ENCODE measurements at regions not wholly inside any gene's neighbourhood (a gene's known extent, or its start where the extent isn't known, plus 50 kb on each side); places are given as distances from the start of the nearest gene placed in this dataset.

DNA sequence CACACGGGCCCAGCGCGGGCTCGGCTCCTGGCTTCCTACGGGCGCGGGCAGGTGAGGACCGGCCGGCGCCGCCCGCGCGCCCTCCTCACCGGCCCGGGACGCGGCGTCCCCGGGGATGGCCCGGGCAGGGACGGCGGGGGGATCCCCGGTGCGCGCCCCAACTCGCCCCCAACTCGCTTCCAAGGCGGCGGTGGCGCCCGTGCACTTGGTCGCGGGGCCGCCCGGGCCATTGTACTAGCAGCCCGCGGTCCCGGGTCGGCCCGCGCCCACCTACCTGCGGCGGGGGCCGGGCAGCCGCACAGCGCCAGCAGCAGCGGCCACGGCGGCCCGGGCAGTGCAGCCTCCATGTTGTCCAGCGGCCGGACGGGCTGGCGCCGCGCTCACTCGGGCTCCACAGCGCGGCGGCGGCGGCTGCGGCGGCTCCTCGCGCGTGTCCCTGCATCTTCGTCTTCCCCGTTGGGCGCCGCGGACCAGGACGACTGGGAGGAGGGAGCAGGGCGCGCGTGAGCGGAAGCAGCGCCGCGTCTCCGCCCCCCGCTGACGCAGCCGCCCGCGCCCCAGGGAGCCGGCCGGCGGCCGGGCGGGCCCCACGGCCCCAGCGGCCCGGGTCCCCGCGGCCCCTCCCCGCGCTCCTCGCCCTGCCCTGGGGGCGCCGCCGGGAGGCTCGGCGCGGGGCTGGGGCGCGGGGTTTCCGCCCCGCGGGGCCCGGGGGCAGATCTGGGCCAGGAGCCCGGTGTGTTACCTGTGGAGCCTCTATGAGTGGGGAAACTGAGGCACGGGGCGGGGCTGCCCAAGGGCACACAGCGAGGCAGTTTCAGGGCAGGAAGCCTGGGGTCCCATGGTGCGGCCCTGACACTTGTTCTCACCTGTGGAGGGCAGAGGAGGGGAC lies 159.3 kb upstream of the GRK3 start:
- TF ChIP-seq, protein P1, sequence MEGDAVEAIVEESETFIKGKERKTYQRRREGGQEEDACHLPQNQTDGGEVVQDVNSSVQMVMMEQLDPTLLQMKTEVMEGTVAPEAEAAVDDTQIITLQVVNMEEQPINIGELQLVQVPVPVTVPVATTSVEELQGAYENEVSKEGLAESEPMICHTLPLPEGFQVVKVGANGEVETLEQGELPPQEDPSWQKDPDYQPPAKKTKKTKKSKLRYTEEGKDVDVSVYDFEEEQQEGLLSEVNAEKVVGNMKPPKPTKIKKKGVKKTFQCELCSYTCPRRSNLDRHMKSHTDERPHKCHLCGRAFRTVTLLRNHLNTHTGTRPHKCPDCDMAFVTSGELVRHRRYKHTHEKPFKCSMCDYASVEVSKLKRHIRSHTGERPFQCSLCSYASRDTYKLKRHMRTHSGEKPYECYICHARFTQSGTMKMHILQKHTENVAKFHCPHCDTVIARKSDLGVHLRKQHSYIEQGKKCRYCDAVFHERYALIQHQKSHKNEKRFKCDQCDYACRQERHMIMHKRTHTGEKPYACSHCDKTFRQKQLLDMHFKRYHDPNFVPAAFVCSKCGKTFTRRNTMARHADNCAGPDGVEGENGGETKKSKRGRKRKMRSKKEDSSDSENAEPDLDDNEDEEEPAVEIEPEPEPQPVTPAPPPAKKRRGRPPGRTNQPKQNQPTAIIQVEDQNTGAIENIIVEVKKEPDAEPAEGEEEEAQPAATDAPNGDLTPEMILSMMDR (IDR thresholded peaks at IDR 0.05) = no peak
- no peak for TF ChIP-seq EZH2 (IDR thresholded peaks at IDR 0.05; ENCODE audit: borderline replicate concordance, insufficient read depth, low read depth, low read length, poor library complexity, severe bottlenecking)

All from B cell (primary cell).